ENCODE measurements at regions not wholly inside any gene's neighbourhood (a gene's known extent, or its start where the extent isn't known, plus 50 kb on each side); places are given as distances from the start of the nearest gene placed in this dataset.

GRCh38 chr6:51553246-51554015 lies 534.0 kb downstream of the PKHD1 start:
- DNase-seq (ENCODE audit: low spot score), result no peak
- H3K4me3 ChIP-seq, result no peak overlapping the region
- H3K27ac ChIP-seq (ENCODE audit: low read depth), result no peak overlapping the region
- ATAC-seq, result no peak
- no peak overlapping the region for H3K4me3 Mint-ChIP-seq
- TF ChIP-seq POLR2AphosphoS5 (IDR thresholded peaks at IDR 0.05; ENCODE audit: low read depth) (no peak), ZNF114 (CRISPR knock-in tag; IDR thresholded peaks at IDR 0.05) (no peak), ZNF462 (CRISPR knock-in tag; IDR thresholded peaks at IDR 0.05) (no peak), ZNF331 (CRISPR knock-in tag; IDR thresholded peaks at IDR 0.05; ENCODE audit: low read depth) (no peak), EZH2phosphoT487 (IDR thresholded peaks at IDR 0.05; ENCODE audit: unreplicated experiment) (no peak), NANOG (IDR thresholded peaks at IDR 0.05; ENCODE audit: borderline replicate concordance) (no peak), ETS1 (IDR thresholded peaks at IDR 0.05) (no peak), CTCF (conservative IDR thresholded peaks at IDR 0.05; ENCODE audit: low read depth in 2 of 2) (no peak), STAT1 (IDR thresholded peaks at IDR 0.05; ENCODE audit: unreplicated experiment) (no peak), EZH2 (IDR thresholded peaks at IDR 0.05; ENCODE audit: low read depth, unreplicated experiment) (no peak), REST (IDR thresholded peaks at IDR 0.05; ENCODE audit: unreplicated experiment) (no peak), JUNB (IDR thresholded peaks at IDR 0.05; ENCODE audit: unreplicated experiment) (no peak)
- no peaks in the 10 kb centered on the region for H3K9me3 Mint-ChIP-seq
- no peaks in the 10 kb centered on the region for H4K20me1 ChIP-seq (replicated peaks; ENCODE audit: insufficient read depth)
- no peak overlapping the region for H2AFZ ChIP-seq
- H3K4me2 ChIP-seq, result no peak overlapping the region
- H3K27me3 ChIP-seq (ENCODE audit: insufficient read depth), result no peaks in the 10 kb centered on the region
- H3K36me3 Mint-ChIP-seq (ENCODE audit: low read depth), result no peaks in the 10 kb centered on the region
- no peak overlapping the region for H3K27ac Mint-ChIP-seq
- no peaks in the 10 kb centered on the region for H3K79me2 ChIP-seq (replicated peaks; ENCODE audit: insufficient read depth)
- no peaks in the 10 kb centered on the region for H3K36me3 ChIP-seq (ENCODE audit: insufficient read depth)
- peaks cover 7% of the 10 kb centered on the region for H3K4me1 Mint-ChIP-seq
- peaks cover 2% of the 10 kb centered on the region for H3K27me3 Mint-ChIP-seq (ENCODE audit: insufficient read depth, low read depth, poor library complexity)
- H3F3A ChIP-seq (replicated peaks; ENCODE audit: low read depth), result no peaks in the 10 kb centered on the region
- H3K9me2 ChIP-seq (ENCODE audit: insufficient read depth), result no peaks in the 10 kb centered on the region
- no peaks in the 10 kb centered on the region; the same call in 1 of the 2 replicates for H3K4me1 ChIP-seq (ENCODE audit: insufficient read depth)
